B cell (primary cell): ENCODE measurements at regions not wholly inside any gene's neighbourhood (a gene's known extent, or its start where the extent isn't known, plus 50 kb on each side); places are given as distances from the start of the nearest gene placed in this dataset.

Experiments
- ATAC-seq: fragments of 200-7000 bp; cut with Tn5 transposase; one replicate; pipeline ENCODE4 v1.10.0; 2021; ENCODE audit warnings: low read depth, mild to moderate bottlenecking, moderate number of reproducible peaks, moderate library complexity
- CTCF ChIA-PET: fragments of 350-600 bp; sonication (Branson Sonifier 250); formaldehyde crosslinking; loops from one replicate; lab custom pipeline; 2021; ENCODE audit warnings: antibody characterized with exemption, inconsistent platforms; lab: Charles Lee
- POLR2A ChIA-PET: fragments of 350-600 bp; sonication (Branson Sonifier 250); formaldehyde crosslinking; loops from one replicate; lab custom pipeline; 2021; ENCODE audit warnings: antibody characterized with exemption; lab: Charles Lee
- DNase-seq: peaks from one replicate; pipeline ENCODE4 v3.0.0; 2013
- H2AFZ ChIP-seq: 2 replicates; pipeline ENCODE4 v1.6.1; 2012; ENCODE audit warnings: mild to moderate bottlenecking, low read depth, low read length; ENCODE audit not compliant: insufficient read depth, poor library complexity, severe bottlenecking
- H3K27ac ChIP-seq, 2 donors: 1 replicate in 1 of 2; 2 replicates in 1 of 2; pipeline ENCODE4 v1.5.1; 2012 to 2013; ENCODE audit warnings: low read length in 2 of 2, mild to moderate bottlenecking in 2 of 2, moderate library complexity in 1 of 2
- H3K27me3 ChIP-seq, 4 experiments: fragments of 200-600 bp in 1 of 4; sonication (generic) in 1 of 4; replicated peaks in 1 of 4; 1 replicate in 2 of 4; 2 replicates in 2 of 4; pipeline versions ENCODE4 v1.6.1 to v1.7.0; 2013 to 2016; ENCODE audit warnings: low read length in 3 of 4, mild to moderate bottlenecking in 2 of 4, mixed read lengths in 1 of 4, moderate library complexity in 1 of 4; ENCODE audit not compliant: insufficient read depth in 4 of 4, control insufficient read depth in 3 of 4; ENCODE audit errors: control extremely low read depth in 1 of 4
- H3K36me3 ChIP-seq, 2 experiments: replicated peaks in 1 of 2; 1 replicate in 1 of 2; 2 replicates in 1 of 2; pipeline versions ENCODE4 v1.6.1 to v1.7.1; 2013; ENCODE audit warnings: low read length in 1 of 2; ENCODE audit not compliant: insufficient read depth in 2 of 2, control insufficient read depth in 1 of 2; ENCODE audit errors: control extremely low read depth in 1 of 2, extremely low read depth in 1 of 2
- H3K4me1 ChIP-seq, 2 donors: fragments of 200-600 bp in 1 of 2; sonication (generic) in 1 of 2; 1 replicate in 1 of 2; 2 replicates in 1 of 2; pipeline versions ENCODE4 v1.5.1 to v1.6.1; 2013 to 2017; ENCODE audit warnings: low read length in 2 of 2; ENCODE audit not compliant: control insufficient read depth in 2 of 2, insufficient read depth in 2 of 2
- H3K4me2 ChIP-seq: replicated peaks from 2 replicates; pipeline ENCODE3; 2012; ENCODE audit warnings: mild to moderate bottlenecking, low read depth, low read length; ENCODE audit not compliant: poor library complexity, severe bottlenecking
- H3K4me3 ChIP-seq, 5 experiments: fragments of 200-600 bp in 1 of 5; sonication (generic) in 1 of 5; 1 replicate in 3 of 5; 2 replicates in 2 of 5; pipeline versions ENCODE4 v1.5.1 to v1.7.0; 2011 to 2016; ENCODE audit warnings: low read length in 4 of 5, mild to moderate bottlenecking in 4 of 5, low read depth in 2 of 5, control low read depth in 1 of 5, moderate library complexity in 1 of 5; ENCODE audit not compliant: insufficient read depth in 1 of 5; ENCODE audit errors: control extremely low read depth in 1 of 5, extremely low read depth in 1 of 5
- H3K79me2 ChIP-seq: fragments of 200-600 bp; sonication (generic); one replicate; pipeline ENCODE4 v1.6.0; 2016; ENCODE audit warnings: low read length; ENCODE audit not compliant: control insufficient read depth, insufficient read depth
- H3K9ac ChIP-seq: fragments of 200-600 bp; sonication (generic); 2 replicates; pipeline ENCODE4 v1.6.1; 2017; ENCODE audit warnings: mild to moderate bottlenecking, low read length, moderate library complexity
- H3K9me3 ChIP-seq, 3 donors: one replicate each; pipeline versions ENCODE4 v1.6.1 to v1.7.1; 2013; ENCODE audit warnings: low read length in 2 of 3; ENCODE audit not compliant: control insufficient read depth in 2 of 3, insufficient read depth in 1 of 3; ENCODE audit errors: control extremely low read depth in 1 of 3
- H4K20me1 ChIP-seq: 2 replicates; pipeline ENCODE4 v1.6.0; 2012; ENCODE audit warnings: mild to moderate bottlenecking, low read length; ENCODE audit not compliant: insufficient read depth, control insufficient read depth, poor library complexity, severe bottlenecking
- H3K27ac Mint-ChIP-seq: one replicate; pipeline ENCODE4 v1.8.0; 2021; ENCODE audit warnings: mixed read lengths
- H3K27me3 Mint-ChIP-seq: one replicate; pipeline ENCODE4 v1.8.0; 2021; ENCODE audit warnings: mixed read lengths
- H3K4me1 Mint-ChIP-seq: one replicate; pipeline ENCODE4 v1.8.0; 2021; ENCODE audit warnings: mixed read lengths
- H3K4me3 Mint-ChIP-seq: one replicate; pipeline ENCODE4 v1.8.0; 2021; ENCODE audit warnings: mixed read lengths
- H3K9me3 Mint-ChIP-seq: one replicate; pipeline ENCODE4 v1.8.0; 2022; ENCODE audit warnings: mixed read lengths; ENCODE audit not compliant: insufficient read depth
- CTCF ChIP-seq: fragments of 200-600 bp; IDR thresholded peaks from one replicate; pipeline ENCODE4 v1.8.0; 2022; ENCODE audit warnings: antibody characterized with exemption, mild to moderate bottlenecking
- EZH2 ChIP-seq: IDR thresholded peaks from 2 replicates; pipeline ENCODE4 v1.6.1; 2012; ENCODE audit warnings: borderline replicate concordance, low read depth, mild to moderate bottlenecking, moderate library complexity, low read length; ENCODE audit not compliant: insufficient read depth, poor library complexity, severe bottlenecking
- WGBS: methylation state at CpG from one replicate; pipeline ENCODE4 v1.1.5; 2013; ENCODE audit warnings: missing lambda C conversion rate; ENCODE audit not compliant: insufficient coverage; 5-methylcytosine and 5-hydroxymethylcytosine counted together
- intact Hi-C: fragments of 100-400 bp; cut with micrococcal nuclease; formaldehyde crosslinking; loops from one replicate; pipeline ENCODE4 v1.10.0; 2022

GRCh38 chr6:10221178-10221577 lies 193.7 kb downstream of the TFAP2A start:
- H3K4me3 Mint-ChIP-seq, result no peak overlapping the region
- H3K27me3 Mint-ChIP-seq, result peaks cover 1% of the 10 kb centered on the region
- Histone ChIP-seq H4K20me1 (no peaks in the 10 kb centered on the region), H3K4me2 (no peak overlapping the region), H3K36me3 (no peaks in the 10 kb centered on the region), H3K4me1 (no peaks in the 10 kb centered on the region), H3K27ac (no peak overlapping the region), H3K4me3 (no peak overlapping the region), H3K27me3 (no peaks in the 10 kb centered on the region), H3K9me3 (no peaks in the 10 kb centered on the region), H3K9ac (no peak overlapping the region), H2AFZ (no peak overlapping the region), H3K79me2 (no peaks in the 10 kb centered on the region)
- intact Hi-C loops, result no loop called here
- 80% methylated on average over 3 of the region's 5 CpGs for WGBS
- TF ChIP-seq EZH2 (no peak), CTCF (no peak)
- CTCF ChIA-PET, result no interaction called here
- H3K4me1 Mint-ChIP-seq, result no peaks in the 10 kb centered on the region
- no peak overlapping the region for H3K27ac Mint-ChIP-seq
- DNase-seq (no peak), ATAC-seq (no peak)
- POLR2A ChIA-PET, result no interaction called here
- peaks cover 9% of the 10 kb centered on the region for H3K9me3 Mint-ChIP-seq

GRCh38 chr6:10219510-10219909 lies 195.4 kb downstream of the TFAP2A start:
- no peak overlapping the region for H3K27ac ChIP-seq
- no peaks in the 10 kb centered on the region for H3K36me3 ChIP-seq
- no peak for DNase-seq
- TF ChIP-seq EZH2 (no peak), CTCF (no peak)
- H2AFZ ChIP-seq, result no peak overlapping the region
- ChIA-PET POLR2A (no interaction called here), CTCF (no interaction called here)
- H3K4me1 Mint-ChIP-seq, result no peaks in the 10 kb centered on the region
- no peaks in the 10 kb centered on the region for H3K4me1 ChIP-seq
- no peaks in the 10 kb centered on the region for H3K9me3 Mint-ChIP-seq
- H3K4me2 ChIP-seq, result no peak overlapping the region
- H3K9me3 ChIP-seq, result peaks cover 0 to 3% (median 0%) of the 10 kb centered on the region in 3 donors
- no peaks in the 10 kb centered on the region for H3K79me2 ChIP-seq
- H3K27me3 Mint-ChIP-seq, result peaks cover 5% of the 10 kb centered on the region
- intact Hi-C loops, result no loop called here
- H3K4me3 Mint-ChIP-seq, result no peak overlapping the region
- H3K4me3 ChIP-seq, result no peak overlapping the region
- H3K9ac ChIP-seq, result no peak overlapping the region
- no CpG with 5 or more reads among the region's 2 CpGs for WGBS
- no peak for ATAC-seq
- no peaks in the 10 kb centered on the region for H3K27me3 ChIP-seq
- no peak overlapping the region for H3K27ac Mint-ChIP-seq
- H4K20me1 ChIP-seq, result no peaks in the 10 kb centered on the region
